Calu3 (cell line): ENCODE measurements at regions not wholly inside any gene's neighbourhood (a gene's known extent, or its start where the extent isn't known, plus 50 kb on each side); places are given as distances from the start of the nearest gene placed in this dataset.
A peak's percentile ranks its signal among the peaks of the same experiment; 100 is the strongest.

Experiments used
- BruUV-seq: library from RNA; stranded (reverse); fragments of 400-500 nt; replicated peaks from 2 replicates; lab custom pipeline; 2021; lab: Mats Ljungman, UMichigan
- CTCF ChIA-PET: fragments of 300-600 bp; sonication (Branson Sonifier 250); formaldehyde crosslinking; loops from one replicate; lab custom pipeline; 2022; ENCODE audit warnings: antibody characterized with exemption; lab: Charles Lee
- DNase-seq: peaks from one replicate; pipeline ENCODE4 v3.0.0; 2022
- H3K27ac Mint-ChIP-seq: one replicate; pipeline ENCODE4 v1.8.0; 2022; ENCODE audit warnings: mixed read lengths; ENCODE audit not compliant: unreplicated experiment
- H3K27me3 Mint-ChIP-seq: one replicate; pipeline ENCODE4 v1.8.0; 2022; ENCODE audit warnings: mixed read lengths; ENCODE audit not compliant: unreplicated experiment
- H3K36me3 Mint-ChIP-seq: one replicate; pipeline ENCODE4 v1.8.0; 2022; ENCODE audit warnings: mild to moderate bottlenecking, moderate library complexity, mixed read lengths; ENCODE audit not compliant: insufficient read depth, unreplicated experiment
- H3K4me1 Mint-ChIP-seq: one replicate; pipeline ENCODE4 v1.8.0; 2022; ENCODE audit warnings: mild to moderate bottlenecking, low read depth, mixed read lengths; ENCODE audit not compliant: unreplicated experiment
- H3K4me3 Mint-ChIP-seq: one replicate; pipeline ENCODE4 v1.8.0; 2022; ENCODE audit warnings: mild to moderate bottlenecking, low read depth, moderate library complexity, mixed read lengths; ENCODE audit not compliant: unreplicated experiment
- H3K9me3 Mint-ChIP-seq: one replicate; pipeline ENCODE4 v1.8.0; 2022; ENCODE audit warnings: low read depth, mixed read lengths; ENCODE audit not compliant: unreplicated experiment
- intact Hi-C: fragments of 100-400 bp; cut with micrococcal nuclease; formaldehyde crosslinking; loops from one replicate; pipeline ENCODE4 v1.10.0; 2022; ENCODE audit not compliant: unreplicated experiment
- TF ChIP-seq, protein P1 (sequence below): fragments of 200-600 bp; IDR thresholded peaks from one replicate; pipeline ENCODE4 v1.8.0; 2022; ENCODE audit warnings: antibody characterized with exemption; ENCODE audit not compliant: unreplicated experiment

GRCh38 chrX:25343060-25343459 lies 327.3 kb upstream of the ARX start:
- TF ChIP-seq, protein P1, sequence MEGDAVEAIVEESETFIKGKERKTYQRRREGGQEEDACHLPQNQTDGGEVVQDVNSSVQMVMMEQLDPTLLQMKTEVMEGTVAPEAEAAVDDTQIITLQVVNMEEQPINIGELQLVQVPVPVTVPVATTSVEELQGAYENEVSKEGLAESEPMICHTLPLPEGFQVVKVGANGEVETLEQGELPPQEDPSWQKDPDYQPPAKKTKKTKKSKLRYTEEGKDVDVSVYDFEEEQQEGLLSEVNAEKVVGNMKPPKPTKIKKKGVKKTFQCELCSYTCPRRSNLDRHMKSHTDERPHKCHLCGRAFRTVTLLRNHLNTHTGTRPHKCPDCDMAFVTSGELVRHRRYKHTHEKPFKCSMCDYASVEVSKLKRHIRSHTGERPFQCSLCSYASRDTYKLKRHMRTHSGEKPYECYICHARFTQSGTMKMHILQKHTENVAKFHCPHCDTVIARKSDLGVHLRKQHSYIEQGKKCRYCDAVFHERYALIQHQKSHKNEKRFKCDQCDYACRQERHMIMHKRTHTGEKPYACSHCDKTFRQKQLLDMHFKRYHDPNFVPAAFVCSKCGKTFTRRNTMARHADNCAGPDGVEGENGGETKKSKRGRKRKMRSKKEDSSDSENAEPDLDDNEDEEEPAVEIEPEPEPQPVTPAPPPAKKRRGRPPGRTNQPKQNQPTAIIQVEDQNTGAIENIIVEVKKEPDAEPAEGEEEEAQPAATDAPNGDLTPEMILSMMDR: no peak
- H3K27ac Mint-ChIP-seq: no peak overlapping the region
- no peak for DNase-seq
- CTCF ChIA-PET: interaction anchor here (0.7 kb wide), 1 partner anchor 81 kb away, joined by 5 read pairs; no protein-coding TSS in a partner anchor
- no peak overlapping the region for H3K4me3 Mint-ChIP-seq
- H3K36me3 Mint-ChIP-seq: no peaks in the 10 kb centered on the region
- peaks cover 7% of the 10 kb centered on the region for H3K9me3 Mint-ChIP-seq
- H3K4me1 Mint-ChIP-seq: no peaks in the 10 kb centered on the region
- intact Hi-C loops: no loop called here
- no peaks in the 10 kb centered on the region for H3K27me3 Mint-ChIP-seq
- BruUV-seq: no TSS peak

DNA sequence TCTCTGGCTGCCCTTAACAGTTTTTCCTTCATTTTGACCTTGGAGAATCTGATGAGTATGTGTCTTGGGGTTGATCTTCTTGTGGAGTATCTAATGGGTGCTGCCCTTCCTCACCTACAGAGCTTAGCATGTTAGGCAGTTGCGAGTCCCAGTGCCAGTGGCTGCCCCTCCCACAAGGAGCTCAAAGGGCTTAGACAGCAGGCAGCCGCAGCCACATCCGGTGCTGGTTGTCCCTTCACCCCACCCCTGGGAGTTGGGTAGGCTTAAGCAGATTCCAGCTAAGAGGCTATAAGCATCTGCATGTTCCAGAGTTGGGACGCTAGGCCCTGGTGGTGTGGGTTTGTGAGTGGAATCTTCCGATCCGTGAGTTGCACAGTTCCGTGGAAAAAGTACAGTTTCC lies 322.1 kb upstream of the ARX start:
- Mint-ChIP-seq H3K27me3 (no peaks in the 10 kb centered on the region), H3K36me3 (no peaks in the 10 kb centered on the region), H3K9me3 (peaks cover 7% of the 10 kb centered on the region), H3K4me1 (no peaks in the 10 kb centered on the region), H3K27ac (no peak overlapping the region), H3K4me3 (no peak overlapping the region)
- no TSS peak for BruUV-seq
- CTCF ChIA-PET: no interaction called here
- TF ChIP-seq, protein P1: no peak
- intact Hi-C loops: no loop called here
- DNase-seq: no peak

GRCh38 chrX:25300994-25301393 lies 285.2 kb upstream of the ARX start:
- no peak overlapping the region for H3K4me3 Mint-ChIP-seq
- CTCF ChIA-PET: no interaction called here
- no TSS peak for BruUV-seq
- no peaks in the 10 kb centered on the region for H3K9me3 Mint-ChIP-seq
- H3K4me1 Mint-ChIP-seq: peaks cover 12% of the 10 kb centered on the region
- no peaks in the 10 kb centered on the region for H3K27me3 Mint-ChIP-seq
- DNase-seq: peak; percentile 23
- H3K27ac Mint-ChIP-seq: no peak overlapping the region
- intact Hi-C loops: no loop called here
- TF ChIP-seq, protein P1: no peak
- no peaks in the 10 kb centered on the region for H3K36me3 Mint-ChIP-seq

DNA sequence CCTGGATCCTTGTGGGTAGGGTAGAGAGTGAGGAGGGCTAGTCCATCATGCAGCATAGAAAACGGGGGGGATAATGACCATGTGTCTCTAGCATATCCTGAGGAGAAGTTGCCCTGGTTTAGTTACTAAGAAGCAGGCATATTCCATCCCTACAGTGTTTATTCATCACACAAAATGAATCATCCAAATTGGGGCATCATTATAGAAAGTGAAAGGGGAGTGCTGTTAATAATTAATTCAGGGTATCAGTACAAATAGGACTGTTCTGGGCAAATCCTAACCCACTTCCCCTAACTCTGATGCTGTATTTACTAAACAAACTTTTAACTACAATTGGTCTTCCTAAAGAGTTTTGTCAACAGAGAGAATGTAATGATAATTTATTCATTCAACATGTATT lies 281.1 kb upstream of the ARX start:
- intact Hi-C loops: no loop called here
- H3K4me3 Mint-ChIP-seq: no peak overlapping the region
- peaks cover 12% of the 10 kb centered on the region for H3K4me1 Mint-ChIP-seq
- H3K27ac Mint-ChIP-seq: no peak overlapping the region
- no TSS peak for BruUV-seq
- TF ChIP-seq, protein P1: no peak
- H3K36me3 Mint-ChIP-seq: no peaks in the 10 kb centered on the region
- H3K9me3 Mint-ChIP-seq: no peaks in the 10 kb centered on the region
- CTCF ChIA-PET: no interaction called here
- peaks cover 12% of the 10 kb centered on the region for H3K27me3 Mint-ChIP-seq
- no peak for DNase-seq
